ENCODE measurements at regions not wholly inside any gene's neighbourhood (a gene's known extent, or its start where the extent isn't known, plus 50 kb on each side); places are given as distances from the start of the nearest gene placed in this dataset.

DNA sequence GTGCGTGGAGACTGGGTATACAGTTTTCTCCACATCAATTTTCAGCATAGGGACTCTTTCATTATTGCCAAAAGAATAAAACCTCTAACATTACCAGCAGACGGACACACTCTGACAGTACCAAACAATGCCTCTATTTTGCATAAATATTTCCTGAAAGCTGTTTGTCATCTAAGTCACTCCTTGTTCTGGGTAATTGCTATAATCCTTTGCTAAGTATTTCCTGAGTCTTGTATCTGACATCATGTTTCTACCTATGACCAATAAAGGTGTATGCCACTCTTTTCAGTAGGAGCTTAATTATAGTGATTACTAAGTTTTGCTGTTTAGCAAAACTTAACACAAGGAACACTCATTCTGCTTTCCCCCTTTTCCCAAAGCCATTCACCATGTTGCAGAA is 886.5 kb downstream of the SLITRK6 start:
- Mint-ChIP-seq H3K4me1 (no peaks in the 10 kb centered on the region), H3K36me3 (no peaks in the 10 kb centered on the region; the same call in 1 of the 2 replicates), H3K27ac (no peak overlapping the region), H3K9me3 (peaks cover 19% of the 10 kb centered on the region), H3K4me3 (no peak overlapping the region), H3K27me3 (ENCODE audit: low read depth) (no peaks in the 10 kb centered on the region)
- DNase-seq (ENCODE audit: low spot score) (no peak), ATAC-seq (no peak)
- TF ChIP-seq, protein P1, sequence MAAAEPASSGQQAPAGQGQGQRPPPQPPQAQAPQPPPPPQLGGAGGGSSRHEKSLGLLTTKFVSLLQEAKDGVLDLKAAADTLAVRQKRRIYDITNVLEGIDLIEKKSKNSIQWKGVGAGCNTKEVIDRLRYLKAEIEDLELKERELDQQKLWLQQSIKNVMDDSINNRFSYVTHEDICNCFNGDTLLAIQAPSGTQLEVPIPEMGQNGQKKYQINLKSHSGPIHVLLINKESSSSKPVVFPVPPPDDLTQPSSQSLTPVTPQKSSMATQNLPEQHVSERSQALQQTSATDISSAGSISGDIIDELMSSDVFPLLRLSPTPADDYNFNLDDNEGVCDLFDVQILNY (CRISPR knock-in tag; IDR thresholded peaks at IDR 0.05): no peak
- TF ChIP-seq ZNF423 (CRISPR knock-in tag; IDR thresholded peaks at IDR 0.05) (no peak), ZNF138 (CRISPR knock-in tag; conservative IDR thresholded peaks at IDR 0.05) (no peak), FOXJ3 (CRISPR knock-in tag; IDR thresholded peaks at IDR 0.05; ENCODE audit: borderline replicate concordance) (no peak), NFE2L1 (CRISPR knock-in tag; IDR thresholded peaks at IDR 0.05) (no peak), ZNF671 (CRISPR knock-in tag; IDR thresholded peaks at IDR 0.05) (no peak), CREM (CRISPR knock-in tag; IDR thresholded peaks at IDR 0.05) (no peak), RORB (CRISPR knock-in tag; IDR thresholded peaks at IDR 0.05) (no peak), ZBTB21 (CRISPR knock-in tag; IDR thresholded peaks at IDR 0.05; ENCODE audit: borderline replicate concordance) (no peak), IRF2 (CRISPR knock-in tag; IDR thresholded peaks at IDR 0.05; ENCODE audit: borderline replicate concordance, low read depth) (no peak)
- TF ChIP-seq, protein P2, sequence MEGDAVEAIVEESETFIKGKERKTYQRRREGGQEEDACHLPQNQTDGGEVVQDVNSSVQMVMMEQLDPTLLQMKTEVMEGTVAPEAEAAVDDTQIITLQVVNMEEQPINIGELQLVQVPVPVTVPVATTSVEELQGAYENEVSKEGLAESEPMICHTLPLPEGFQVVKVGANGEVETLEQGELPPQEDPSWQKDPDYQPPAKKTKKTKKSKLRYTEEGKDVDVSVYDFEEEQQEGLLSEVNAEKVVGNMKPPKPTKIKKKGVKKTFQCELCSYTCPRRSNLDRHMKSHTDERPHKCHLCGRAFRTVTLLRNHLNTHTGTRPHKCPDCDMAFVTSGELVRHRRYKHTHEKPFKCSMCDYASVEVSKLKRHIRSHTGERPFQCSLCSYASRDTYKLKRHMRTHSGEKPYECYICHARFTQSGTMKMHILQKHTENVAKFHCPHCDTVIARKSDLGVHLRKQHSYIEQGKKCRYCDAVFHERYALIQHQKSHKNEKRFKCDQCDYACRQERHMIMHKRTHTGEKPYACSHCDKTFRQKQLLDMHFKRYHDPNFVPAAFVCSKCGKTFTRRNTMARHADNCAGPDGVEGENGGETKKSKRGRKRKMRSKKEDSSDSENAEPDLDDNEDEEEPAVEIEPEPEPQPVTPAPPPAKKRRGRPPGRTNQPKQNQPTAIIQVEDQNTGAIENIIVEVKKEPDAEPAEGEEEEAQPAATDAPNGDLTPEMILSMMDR (IDR thresholded peaks at IDR 0.05): no peak
- TF ChIP-seq, protein P3, sequence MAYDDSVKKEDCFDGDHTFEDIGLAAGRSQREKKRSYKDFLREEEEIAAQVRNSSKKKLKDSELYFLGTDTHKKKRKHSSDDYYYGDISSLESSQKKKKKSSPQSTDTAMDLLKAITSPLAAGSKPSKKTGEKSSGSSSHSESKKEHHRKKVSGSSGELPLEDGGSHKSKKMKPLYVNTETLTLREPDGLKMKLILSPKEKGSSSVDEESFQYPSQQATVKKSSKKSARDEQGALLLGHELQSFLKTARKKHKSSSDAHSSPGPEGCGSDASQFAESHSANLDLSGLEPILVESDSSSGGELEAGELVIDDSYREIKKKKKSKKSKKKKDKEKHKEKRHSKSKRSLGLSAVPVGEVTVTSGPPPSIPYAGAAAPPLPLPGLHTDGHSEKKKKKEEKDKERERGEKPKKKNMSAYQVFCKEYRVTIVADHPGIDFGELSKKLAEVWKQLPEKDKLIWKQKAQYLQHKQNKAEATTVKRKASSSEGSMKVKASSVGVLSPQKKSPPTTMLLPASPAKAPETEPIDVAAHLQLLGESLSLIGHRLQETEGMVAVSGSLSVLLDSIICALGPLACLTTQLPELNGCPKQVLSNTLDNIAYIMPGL (CRISPR knock-in tag; IDR thresholded peaks at IDR 0.05): no peak
- CTCF ChIA-PET: no interaction called here
- POLR2A ChIA-PET: no interaction called here

DNA sequence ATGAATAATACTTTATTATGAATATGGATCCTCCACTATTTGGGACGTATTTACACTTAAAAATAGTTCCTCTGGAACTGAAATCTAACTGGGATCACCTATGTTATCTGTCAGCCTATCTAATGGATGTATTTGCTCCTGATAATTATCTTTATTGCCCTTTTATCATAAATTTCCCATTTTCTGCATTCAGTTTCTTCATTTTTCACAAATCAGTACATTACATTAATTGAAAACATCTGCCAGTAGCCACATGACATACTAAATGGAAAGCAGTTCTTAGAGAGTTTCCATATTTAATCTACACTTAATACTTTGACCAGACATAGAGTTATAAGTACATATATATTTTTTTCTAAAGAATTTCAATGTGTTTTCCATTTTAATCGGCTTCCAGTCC is 888.8 kb downstream of the SLITRK6 start:
- no peak for DNase-seq (ENCODE audit: low spot score)
- Mint-ChIP-seq H3K9me3 (peaks cover 30% of the 10 kb centered on the region), H3K36me3 (no peaks in the 10 kb centered on the region; the same call in 1 of the 2 replicates), H3K4me3 (no peak overlapping the region), H3K27ac (no peak overlapping the region), H3K27me3 (ENCODE audit: low read depth) (no peaks in the 10 kb centered on the region), H3K4me1 (no peaks in the 10 kb centered on the region)
- TF ChIP-seq TP53 (CRISPR knock-in tag; IDR thresholded peaks at IDR 0.05): no peak
- POLR2A ChIA-PET: no interaction called here
- no peak for ATAC-seq
- CTCF ChIA-PET: no interaction called here

DNA sequence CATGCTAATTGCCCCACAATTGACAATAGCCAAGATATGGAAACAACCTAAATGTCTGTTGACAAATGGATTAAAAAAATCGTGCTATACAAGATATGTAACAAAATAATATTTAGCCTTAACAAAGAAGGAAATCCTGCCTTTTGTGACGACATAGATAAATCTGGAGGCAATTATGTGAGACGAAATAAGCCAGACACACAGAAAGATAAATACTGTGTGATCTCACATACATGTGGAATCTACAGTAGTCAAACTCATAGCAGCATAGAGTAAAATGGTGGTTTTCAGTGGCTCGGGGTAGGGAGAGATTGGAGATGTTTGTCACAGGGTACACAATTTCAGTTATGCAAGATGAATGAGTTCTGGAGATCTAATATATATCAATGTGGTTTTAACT is 895.8 kb downstream of the SLITRK6 start:
- H3K9me3 Mint-ChIP-seq: peaks cover 12% of the 10 kb centered on the region
- H3K27me3 Mint-ChIP-seq (ENCODE audit: low read depth): no peaks in the 10 kb centered on the region; the same call in 1 of the 2 replicates
- no peaks in the 10 kb centered on the region for H3K36me3 Mint-ChIP-seq
- no peak overlapping the region for H3K4me3 Mint-ChIP-seq
- H3K4me1 Mint-ChIP-seq: no peaks in the 10 kb centered on the region
- ChIA-PET CTCF (no interaction called here), POLR2A (no interaction called here)
- no peak for ATAC-seq
- DNase-seq (ENCODE audit: low spot score): no peak
- H3K27ac Mint-ChIP-seq: no peak overlapping the region
- TF ChIP-seq ZNF232 (CRISPR knock-in tag; IDR thresholded peaks at IDR 0.05): no peak
- no peak for TF ChIP-seq ZNF219 (CRISPR knock-in tag; IDR thresholded peaks at IDR 0.05; ENCODE audit: borderline replicate concordance)
- no peak for TF ChIP-seq CREB1 (CRISPR knock-in tag; IDR thresholded peaks at IDR 0.05)
- TF ChIP-seq, protein P4, sequence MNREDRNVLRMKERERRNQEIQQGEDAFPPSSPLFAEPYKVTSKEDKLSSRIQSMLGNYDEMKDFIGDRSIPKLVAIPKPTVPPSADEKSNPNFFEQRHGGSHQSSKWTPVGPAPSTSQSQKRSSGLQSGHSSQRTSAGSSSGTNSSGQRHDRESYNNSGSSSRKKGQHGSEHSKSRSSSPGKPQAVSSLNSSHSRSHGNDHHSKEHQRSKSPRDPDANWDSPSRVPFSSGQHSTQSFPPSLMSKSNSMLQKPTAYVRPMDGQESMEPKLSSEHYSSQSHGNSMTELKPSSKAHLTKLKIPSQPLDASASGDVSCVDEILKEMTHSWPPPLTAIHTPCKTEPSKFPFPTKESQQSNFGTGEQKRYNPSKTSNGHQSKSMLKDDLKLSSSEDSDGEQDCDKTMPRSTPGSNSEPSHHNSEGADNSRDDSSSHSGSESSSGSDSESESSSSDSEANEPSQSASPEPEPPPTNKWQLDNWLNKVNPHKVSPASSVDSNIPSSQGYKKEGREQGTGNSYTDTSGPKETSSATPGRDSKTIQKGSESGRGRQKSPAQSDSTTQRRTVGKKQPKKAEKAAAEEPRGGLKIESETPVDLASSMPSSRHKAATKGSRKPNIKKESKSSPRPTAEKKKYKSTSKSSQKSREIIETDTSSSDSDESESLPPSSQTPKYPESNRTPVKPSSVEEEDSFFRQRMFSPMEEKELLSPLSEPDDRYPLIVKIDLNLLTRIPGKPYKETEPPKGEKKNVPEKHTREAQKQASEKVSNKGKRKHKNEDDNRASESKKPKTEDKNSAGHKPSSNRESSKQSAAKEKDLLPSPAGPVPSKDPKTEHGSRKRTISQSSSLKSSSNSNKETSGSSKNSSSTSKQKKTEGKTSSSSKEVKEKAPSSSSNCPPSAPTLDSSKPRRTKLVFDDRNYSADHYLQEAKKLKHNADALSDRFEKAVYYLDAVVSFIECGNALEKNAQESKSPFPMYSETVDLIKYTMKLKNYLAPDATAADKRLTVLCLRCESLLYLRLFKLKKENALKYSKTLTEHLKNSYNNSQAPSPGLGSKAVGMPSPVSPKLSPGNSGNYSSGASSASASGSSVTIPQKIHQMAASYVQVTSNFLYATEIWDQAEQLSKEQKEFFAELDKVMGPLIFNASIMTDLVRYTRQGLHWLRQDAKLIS (CRISPR knock-in tag; IDR thresholded peaks at IDR 0.05; ENCODE audit: borderline replicate concordance): no peak
- TF ChIP-seq IRF2 (CRISPR knock-in tag; IDR thresholded peaks at IDR 0.05; ENCODE audit: borderline replicate concordance, low read depth): no peak
- TF ChIP-seq TEAD1 (CRISPR knock-in tag; IDR thresholded peaks at IDR 0.05): no peak
- TF ChIP-seq, protein P5, sequence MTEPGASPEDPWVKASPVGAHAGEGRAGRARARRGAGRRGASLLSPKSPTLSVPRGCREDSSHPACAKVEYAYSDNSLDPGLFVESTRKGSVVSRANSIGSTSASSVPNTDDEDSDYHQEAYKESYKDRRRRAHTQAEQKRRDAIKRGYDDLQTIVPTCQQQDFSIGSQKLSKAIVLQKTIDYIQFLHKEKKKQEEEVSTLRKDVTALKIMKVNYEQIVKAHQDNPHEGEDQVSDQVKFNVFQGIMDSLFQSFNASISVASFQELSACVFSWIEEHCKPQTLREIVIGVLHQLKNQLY (CRISPR knock-in tag; IDR thresholded peaks at IDR 0.05): no peak
- TF ChIP-seq, protein P6, sequence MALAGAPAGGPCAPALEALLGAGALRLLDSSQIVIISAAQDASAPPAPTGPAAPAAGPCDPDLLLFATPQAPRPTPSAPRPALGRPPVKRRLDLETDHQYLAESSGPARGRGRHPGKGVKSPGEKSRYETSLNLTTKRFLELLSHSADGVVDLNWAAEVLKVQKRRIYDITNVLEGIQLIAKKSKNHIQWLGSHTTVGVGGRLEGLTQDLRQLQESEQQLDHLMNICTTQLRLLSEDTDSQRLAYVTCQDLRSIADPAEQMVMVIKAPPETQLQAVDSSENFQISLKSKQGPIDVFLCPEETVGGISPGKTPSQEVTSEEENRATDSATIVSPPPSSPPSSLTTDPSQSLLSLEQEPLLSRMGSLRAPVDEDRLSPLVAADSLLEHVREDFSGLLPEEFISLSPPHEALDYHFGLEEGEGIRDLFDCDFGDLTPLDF (CRISPR knock-in tag; IDR thresholded peaks at IDR 0.05): no peak
- no peak for TF ChIP-seq FOXJ3 (CRISPR knock-in tag; IDR thresholded peaks at IDR 0.05; ENCODE audit: borderline replicate concordance)
- no peak for TF ChIP-seq NR3C1 (CRISPR knock-in tag; conservative IDR thresholded peaks at IDR 0.05; ENCODE audit: low read depth)
- no peak for TF ChIP-seq SP1 (CRISPR knock-in tag; conservative IDR thresholded peaks at IDR 0.05)
- TF ChIP-seq NFE2L1 (CRISPR knock-in tag; IDR thresholded peaks at IDR 0.05): no peak
